Brain microvascular endothelial cell (primary cell): ENCODE measurements at regions not wholly inside any gene's neighbourhood (a gene's known extent, or its start where the extent isn't known, plus 50 kb on each side); places are given as distances from the start of the nearest gene placed in this dataset.
A peak's percentile ranks its signal among the peaks of the same experiment; 100 is the strongest.

ENCODE experiments used
- DNase-seq: peaks from one replicate; pipeline ENCODE4 v3.0.0-alpha.2; 2020
- H3K27ac ChIP-seq: fragments of 250-450 bp; sonication (Bioruptor Pico); 2 replicates; pipeline ENCODE4 v1.5.1; 2020; ENCODE audit warnings: mild to moderate bottlenecking, moderate library complexity
- H3K27me3 ChIP-seq: fragments of 250-450 bp; sonication (Bioruptor Pico); replicated peaks from 2 replicates; pipeline ENCODE4 v1.5.1; 2020; ENCODE audit warnings: mild to moderate bottlenecking
- H3K36me3 ChIP-seq: fragments of 250-450 bp; sonication (Bioruptor Pico); replicated peaks from 2 replicates; pipeline ENCODE4 v1.5.1; 2020; ENCODE audit warnings: mild to moderate bottlenecking
- H3K4me3 ChIP-seq: 2 replicates; pipeline ENCODE4 v1.5.1; 2011; ENCODE audit warnings: low read depth, mild to moderate bottlenecking, control low read depth, low read length, moderate library complexity
- CTCF ChIP-seq: IDR thresholded peaks from 2 replicates; pipeline ENCODE4 v1.5.1; 2011; ENCODE audit warnings: low read depth, mild to moderate bottlenecking, moderate library complexity, low read length, control low read depth, inconsistent platforms; ENCODE audit errors: missing control alignments
- in situ Hi-C: cut with HindIII; loops from 2 replicates; pipeline ENCODE4 v1.10.0; 2017; ENCODE audit warnings: low sequenced_read_pairs, low pct_ligation_motif_present

GRCh38 chr4:15149234-15149838, 147.1 kb downstream of the CPEB2 start:
- no peak for TF ChIP-seq CTCF
- in situ Hi-C loops, result no loop called here
- Histone ChIP-seq H3K27me3 (no peaks in the 10 kb centered on the region), H3K4me3 (no peak overlapping the region), H3K36me3 (no peaks in the 10 kb centered on the region), H3K27ac (peak overlapping the region; percentile 58)
- no peak for DNase-seq

GRCh38 chr4:15149839-15150592, 147.7 kb downstream of the CPEB2 start:
- no peaks in the 10 kb centered on the region for H3K27me3 ChIP-seq
- peak overlapping the region; percentile 58 for H3K27ac ChIP-seq
- in situ Hi-C loops, result no loop called here
- DNase-seq, result peak; percentile 83
- no peaks in the 10 kb centered on the region for H3K36me3 ChIP-seq
- peak; percentile 54 for TF ChIP-seq CTCF
- no peak overlapping the region for H3K4me3 ChIP-seq

- Histone ChIP-seq H3K4me3 (no peak overlapping the region), H3K27me3 (no peaks in the 10 kb centered on the region), H3K27ac (no peak overlapping the region), H3K36me3 (no peaks in the 10 kb centered on the region)
- no peak for DNase-seq
- TF ChIP-seq CTCF, result no peak
- in situ Hi-C loops, result no loop called here
Observed at GRCh38 chr4:15150631-15151030, 148.3 kb downstream of the CPEB2 start.

- in situ Hi-C loops, result no loop called here
Observed at GRCh38 chr4:15151033-15151432, 148.8 kb downstream of the CPEB2 start.

GRCh38 chr4:15153662-15154061, 151.4 kb downstream of the CPEB2 start:
- Histone ChIP-seq H3K27me3 (no peaks in the 10 kb centered on the region), H3K27ac (peak overlapping the region; percentile 29), H3K36me3 (no peaks in the 10 kb centered on the region), H3K4me3 (no peak overlapping the region)
- DNase-seq, result peak; percentile 69
- in situ Hi-C loops, result no loop called here
- no peak for TF ChIP-seq CTCF

More at GRCh38 chr4:15151033-15151432, 148.8 kb downstream of the CPEB2 start:
- H3K4me3 ChIP-seq, result no peak overlapping the region
- no peak overlapping the region for H3K27ac ChIP-seq
- DNase-seq, result no peak
- TF ChIP-seq CTCF, result no peak
- no peaks in the 10 kb centered on the region for H3K36me3 ChIP-seq
- H3K27me3 ChIP-seq, result no peaks in the 10 kb centered on the region
